Spleen (tissue), 11 donors: ENCODE measurements at regions not wholly inside any gene's neighbourhood (a gene's known extent, or its start where the extent isn't known, plus 50 kb on each side); places are given as distances from the start of the nearest gene placed in this dataset.

Source experiments
- DNase-seq: peaks from one replicate; pipeline ENCODE4 v3.0.0-alpha.2; 2020
- H3K27ac ChIP-seq, 8 donors: fragments of 200-600 bp; sonication (generic) in 7 of 8; 1 replicate in 4 of 8; 2 replicates in 4 of 8; pipeline versions ENCODE4 v1.5.0 to v1.8.0; 2016 to 2021; ENCODE audit warnings: inconsistent platforms in 4 of 8, mild to moderate bottlenecking in 4 of 8, moderate library complexity in 1 of 8
- H3K27me3 ChIP-seq, 7 donors: fragments of 200-600 bp; sonication (generic) in 6 of 7; replicated peaks in 1 of 7; 1 replicate in 4 of 7; 2 replicates in 3 of 7; pipeline versions ENCODE4 v1.5.0 to v1.8.0; 2016 to 2021; ENCODE audit warnings: inconsistent platforms in 3 of 7, mild to moderate bottlenecking in 1 of 7
- H3K36me3 ChIP-seq, 6 donors: fragments of 200-600 bp; sonication (generic) in 5 of 6; 1 replicate in 4 of 6; 2 replicates in 2 of 6; pipeline versions ENCODE4 v1.5.0 to v1.8.0; 2016 to 2021; ENCODE audit warnings: inconsistent platforms in 2 of 6
- H3K4me1 ChIP-seq, 6 donors: fragments of 200-600 bp; sonication (generic) in 5 of 6; 1 replicate in 3 of 6; 2 replicates in 3 of 6; pipeline versions ENCODE4 v1.5.0 to v1.8.0; 2016 to 2021; ENCODE audit warnings: inconsistent platforms in 3 of 6
- H3K4me3 ChIP-seq, 8 donors: fragments of 200-600 bp; sonication (generic) in 7 of 8; 1 replicate in 4 of 8; 2 replicates in 4 of 8; pipeline versions ENCODE4 v1.5.0 to v1.8.0; 2016 to 2021; ENCODE audit warnings: inconsistent platforms in 4 of 8, mild to moderate bottlenecking in 4 of 8, moderate library complexity in 2 of 8
- H3K9me3 ChIP-seq, 8 donors: fragments of 200-600 bp; sonication (generic) in 7 of 8; 1 replicate in 4 of 8; 2 replicates in 4 of 8; pipeline versions ENCODE4 v1.5.0 to v1.8.0; 2016 to 2021; ENCODE audit warnings: inconsistent platforms in 4 of 8
- CTCF ChIP-seq, 11 experiments: fragments of 200-600 bp in 7 of 11; fragments of 450-650 bp in 4 of 11; sonication (generic) in 4 of 11; IDR thresholded peaks in 8 of 11; conservative IDR thresholded peaks in 3 of 11; 1 replicate in 7 of 11; 2 replicates in 4 of 11; pipeline versions ENCODE4 v1.4.0 to v1.8.0; 2016 to 2021; ENCODE audit warnings: antibody characterized with exemption in 11 of 11, inconsistent platforms in 4 of 11, mild to moderate bottlenecking in 1 of 11
- POLR2A ChIP-seq, 3 donors: fragments of 450-650 bp; IDR thresholded peaks; one replicate each; pipeline ENCODE4 v1.5.1; 2017; ENCODE audit warnings: antibody characterized with exemption in 3 of 3, mild to moderate bottlenecking in 1 of 3
- POLR2AphosphoS5 ChIP-seq, 3 donors: sonication (generic); formaldehyde crosslinking; IDR thresholded peaks; one replicate each; pipeline ENCODE4 v1.5.1; 2017; ENCODE audit warnings: antibody characterized with exemption in 3 of 3
- WGBS, 5 donors: extraction: QIAGEN DNeasy Blood & Tissue Kit in 3 of 5; methylation state at CpG; one replicate each; pipeline versions ENCODE4 v1.1.5 to v1.1.7; 2013 to 2018; 5-methylcytosine and 5-hydroxymethylcytosine counted together
- intact Hi-C: fragments of 100-400 bp; cut with DNase I; formaldehyde crosslinking; loops from one replicate; pipeline ENCODE4 v1.15.0; 2023; ENCODE audit warnings: low total_unique reads
- donor health status: healthy with polysubstance abuse.
- donor health status: DM: no; HTN: no; CAD: no; lungs with moderate emphysema.
- donor health status: DM: no; HTN: no; CAD: no.
- donor health status: Bipolar disorder and iron deficiency.
- donor health status: healthy.
- donor health status: DM: no; HTN: no; CAD: no.
- donor health status: DM: yes; HTN: yes; CAD: no.

GRCh38 chr2:187922846-187923245 lies 368.6 kb upstream of the TFPI start:
- no peak overlapping the region for H3K27ac ChIP-seq
- H3K9me3 ChIP-seq = peaks cover 0 to 4% (median 0%) of the 10 kb centered on the region in 8 donors
- intact Hi-C loops = no loop called here
- DNase-seq = no peak
- no peak for TF ChIP-seq POLR2AphosphoS5 (IDR thresholded peaks at IDR 0.05)
- no peak for TF ChIP-seq CTCF (IDR thresholded peaks at IDR 0.05 in 8 of 11, conservative IDR thresholded peaks at IDR 0.05 in 3 of 11)
- TF ChIP-seq POLR2A (IDR thresholded peaks at IDR 0.05) = no peak
- WGBS, 5 donors = 71 to 90% (median 81%) methylated on average over 2 of the region's 2 CpGs
- H3K36me3 ChIP-seq = no peaks in the 10 kb centered on the region
- no peak overlapping the region for H3K4me3 ChIP-seq
- no peaks in the 10 kb centered on the region for H3K27me3 ChIP-seq
- H3K4me1 ChIP-seq = no peaks in the 10 kb centered on the region

GRCh38 chr2:187924293-187924692 lies 367.4 kb upstream of the GULP1 start:
- no peak for TF ChIP-seq POLR2A (IDR thresholded peaks at IDR 0.05)
- TF ChIP-seq CTCF (IDR thresholded peaks at IDR 0.05 in 8 of 11, conservative IDR thresholded peaks at IDR 0.05 in 3 of 11) = no peak
- no peak for TF ChIP-seq POLR2AphosphoS5 (IDR thresholded peaks at IDR 0.05)
- no peaks in the 10 kb centered on the region for H3K36me3 ChIP-seq

DNA sequence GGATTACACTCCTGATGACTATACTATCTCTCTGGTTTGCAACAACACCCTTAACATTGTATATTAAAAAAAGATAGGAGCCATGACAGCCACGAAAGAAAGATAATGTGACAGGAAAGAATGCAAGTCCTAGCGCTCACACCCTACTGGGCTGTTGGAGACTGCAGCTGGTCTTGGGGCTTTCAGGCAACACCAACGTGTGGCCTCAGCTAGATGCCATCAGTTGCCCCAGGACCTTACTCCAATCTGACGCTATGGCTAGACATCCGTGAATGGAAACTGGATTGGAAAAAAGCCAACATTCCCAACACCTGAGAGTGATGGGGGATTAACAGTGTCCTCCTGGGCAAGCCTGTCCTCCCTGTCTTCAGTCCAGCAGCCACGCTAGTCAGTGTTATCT lies 357.4 kb upstream of the GULP1 start:
- intact Hi-C loops = no loop called here
- no peak for TF ChIP-seq CTCF (IDR thresholded peaks at IDR 0.05 in 8 of 11, conservative IDR thresholded peaks at IDR 0.05 in 3 of 11)
- no peak for TF ChIP-seq POLR2AphosphoS5 (IDR thresholded peaks at IDR 0.05)
- TF ChIP-seq POLR2A (IDR thresholded peaks at IDR 0.05) = no peak
- H3K27me3 ChIP-seq = no peaks in the 10 kb centered on the region
- no peaks in the 10 kb centered on the region for H3K4me1 ChIP-seq
- WGBS, 5 donors = 78 to 88% (median 83%) methylated on average over 6 of the region's 6 CpGs
- no peak overlapping the region for H3K4me3 ChIP-seq
- no peaks in the 10 kb centered on the region for H3K36me3 ChIP-seq
- peaks cover 0 to 10% (median 0%) of the 10 kb centered on the region in 8 donors for H3K9me3 ChIP-seq
- DNase-seq = no peak
- no peak overlapping the region for H3K27ac ChIP-seq

More at GRCh38 chr2:187924293-187924692, 367.4 kb upstream of the GULP1 start:
- H3K27ac ChIP-seq = no peak overlapping the region
- intact Hi-C loops = no loop called here
- H3K27me3 ChIP-seq = no peaks in the 10 kb centered on the region
- DNase-seq = no peak
- no peaks in the 10 kb centered on the region for H3K4me1 ChIP-seq
- H3K9me3 ChIP-seq = peaks cover 0 to 4% (median 0%) of the 10 kb centered on the region in 8 donors
- no peak overlapping the region for H3K4me3 ChIP-seq

DNA sequence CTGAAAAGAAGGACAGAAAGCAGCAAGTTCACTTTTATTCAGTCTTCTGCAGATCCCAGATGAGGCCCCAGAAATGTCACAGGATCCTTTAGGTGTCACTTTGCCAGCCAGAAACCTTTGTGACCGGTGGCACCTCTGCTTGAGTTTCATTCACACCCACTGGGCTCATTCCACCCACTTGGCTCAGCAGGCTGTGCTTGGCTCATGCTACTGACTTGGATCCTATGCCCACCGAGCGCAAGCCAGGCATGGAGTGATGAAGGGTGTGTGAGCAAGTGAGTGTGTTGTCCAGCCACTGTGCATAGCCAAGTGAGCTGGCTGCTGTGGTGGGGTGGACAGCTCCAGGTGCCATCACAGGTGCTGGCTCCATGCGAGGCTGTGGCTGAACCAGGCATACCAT lies 357.0 kb upstream of the GULP1 start:
- DNase-seq = no peak

More for the DNA sequence above, 357.0 kb upstream of the GULP1 start:
- H3K4me3 ChIP-seq = no peak overlapping the region
- H3K27me3 ChIP-seq = no peaks in the 10 kb centered on the region
- TF ChIP-seq POLR2AphosphoS5 (IDR thresholded peaks at IDR 0.05) = no peak
- no peak for TF ChIP-seq POLR2A (IDR thresholded peaks at IDR 0.05)
- no peak for TF ChIP-seq CTCF (IDR thresholded peaks at IDR 0.05 in 8 of 11, conservative IDR thresholded peaks at IDR 0.05 in 3 of 11)
- intact Hi-C loops = no loop called here
- H3K4me1 ChIP-seq = no peaks in the 10 kb centered on the region
- no peak overlapping the region for H3K27ac ChIP-seq
- H3K36me3 ChIP-seq = no peaks in the 10 kb centered on the region
- peaks cover 0 to 10% (median 0%) of the 10 kb centered on the region in 8 donors for H3K9me3 ChIP-seq
- 85 to 100% (median 95%) methylated on average over 2 to 4 of the region's 4 CpGs for WGBS, 5 donors
